A673 (cell line): ENCODE measurements at regions not wholly inside any gene's neighbourhood (a gene's known extent, or its start where the extent isn't known, plus 50 kb on each side); places are given as distances from the start of the nearest gene placed in this dataset.

Source experiments
- EZH2 ChIP-seq: fragments of 200-600 bp; sonication (generic); IDR thresholded peaks from 2 replicates; pipeline ENCODE4 v1.6.1; 2017; ENCODE audit warnings: borderline replicate concordance, low read depth, mild to moderate bottlenecking, mixed read lengths, antibody characterized with exemption, low read length; ENCODE audit not compliant: poor library complexity, severe bottlenecking
- TF ChIP-seq, protein P1 (sequence below): fragments of 300-800, 200-600 bp; sonication (generic); conservative IDR thresholded peaks from 2 replicates; pipeline ENCODE4 v1.5.1; 2017; ENCODE audit warnings: low read depth, mild to moderate bottlenecking, antibody characterized with exemption, low read length, moderate library complexity, mixed read lengths

DNA sequence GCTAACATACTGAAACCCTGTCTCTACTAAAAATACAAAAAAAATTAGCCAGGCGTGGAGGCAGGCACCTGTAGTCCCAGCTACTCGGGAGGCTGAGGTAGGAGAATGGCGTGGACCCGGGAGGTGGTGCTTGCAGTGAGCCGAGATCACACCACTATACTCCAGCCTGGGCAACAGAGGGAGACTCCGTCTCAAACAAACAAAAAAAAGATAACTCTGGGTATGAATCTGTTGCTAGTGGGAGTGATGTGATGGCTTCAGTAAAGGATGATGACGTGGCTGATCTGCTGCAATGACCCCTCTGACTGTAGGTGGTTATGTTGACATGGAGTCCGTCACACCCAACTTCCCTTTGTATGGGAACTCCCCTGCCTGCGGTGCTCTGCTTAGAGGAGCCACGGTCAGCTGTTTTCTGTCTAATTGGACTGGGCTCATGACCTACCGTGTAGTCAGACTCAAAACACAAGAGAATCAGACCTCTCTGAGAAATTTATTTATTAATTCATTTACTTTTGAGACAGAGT is 59.1 kb upstream of the MED13L start:
- TF ChIP-seq, protein P1, sequence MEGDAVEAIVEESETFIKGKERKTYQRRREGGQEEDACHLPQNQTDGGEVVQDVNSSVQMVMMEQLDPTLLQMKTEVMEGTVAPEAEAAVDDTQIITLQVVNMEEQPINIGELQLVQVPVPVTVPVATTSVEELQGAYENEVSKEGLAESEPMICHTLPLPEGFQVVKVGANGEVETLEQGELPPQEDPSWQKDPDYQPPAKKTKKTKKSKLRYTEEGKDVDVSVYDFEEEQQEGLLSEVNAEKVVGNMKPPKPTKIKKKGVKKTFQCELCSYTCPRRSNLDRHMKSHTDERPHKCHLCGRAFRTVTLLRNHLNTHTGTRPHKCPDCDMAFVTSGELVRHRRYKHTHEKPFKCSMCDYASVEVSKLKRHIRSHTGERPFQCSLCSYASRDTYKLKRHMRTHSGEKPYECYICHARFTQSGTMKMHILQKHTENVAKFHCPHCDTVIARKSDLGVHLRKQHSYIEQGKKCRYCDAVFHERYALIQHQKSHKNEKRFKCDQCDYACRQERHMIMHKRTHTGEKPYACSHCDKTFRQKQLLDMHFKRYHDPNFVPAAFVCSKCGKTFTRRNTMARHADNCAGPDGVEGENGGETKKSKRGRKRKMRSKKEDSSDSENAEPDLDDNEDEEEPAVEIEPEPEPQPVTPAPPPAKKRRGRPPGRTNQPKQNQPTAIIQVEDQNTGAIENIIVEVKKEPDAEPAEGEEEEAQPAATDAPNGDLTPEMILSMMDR, result no peak
- no peak for TF ChIP-seq EZH2
